Heart left ventricle (tissue), 16 donors: ENCODE measurements at regions not wholly inside any gene's neighbourhood (a gene's known extent, or its start where the extent isn't known, plus 50 kb on each side); places are given as distances from the start of the nearest gene placed in this dataset.
A peak's percentile ranks its signal among the peaks of the same experiment; 100 is the strongest.

Source experiments
- ATAC-seq, 4 donors: fragments of 200-7000 bp; cut with Tn5 transposase; one replicate each; pipeline ENCODE4 v1.9.1; 2020 to 2022; ENCODE audit warnings: moderate library complexity in 4 of 4, mild to moderate bottlenecking in 3 of 4, moderate number of reproducible peaks in 1 of 4
- DNase-seq, 5 donors: peaks; one replicate each; pipeline ENCODE4 v3.0.0-alpha.2; 2020
- H3K27ac ChIP-seq, 12 donors: fragments of 200-600 bp; sonication (generic) in 4 of 12; one replicate each; pipeline versions ENCODE4 v1.5.0 to v1.8.0; 2016 to 2022; ENCODE audit warnings: mild to moderate bottlenecking in 2 of 12
- H3K27me3 ChIP-seq, 9 donors: fragments of 200-600 bp; sonication (generic) in 2 of 9; one replicate each; pipeline versions ENCODE4 v1.5.1 to v1.8.0; 2016 to 2022; ENCODE audit warnings: mild to moderate bottlenecking in 3 of 9
- H3K36me3 ChIP-seq, 9 donors: fragments of 200-600 bp; sonication (generic) in 2 of 9; one replicate each; pipeline versions ENCODE4 v1.5.0 to v1.8.0; 2018 to 2022; ENCODE audit warnings: mild to moderate bottlenecking in 2 of 9
- H3K4me1 ChIP-seq, 12 donors: fragments of 200-600 bp; sonication (generic) in 4 of 12; one replicate each; pipeline versions ENCODE4 v1.5.0 to v1.8.0; 2016 to 2022; ENCODE audit warnings: mild to moderate bottlenecking in 3 of 12
- H3K4me3 ChIP-seq, 12 donors: fragments of 200-600 bp; sonication (generic) in 4 of 12; one replicate each; pipeline versions ENCODE4 v1.5.0 to v1.8.0; 2017 to 2022; ENCODE audit warnings: mild to moderate bottlenecking in 9 of 12, moderate library complexity in 4 of 12
- H3K9me3 ChIP-seq, 12 donors: fragments of 200-600 bp; sonication (generic) in 4 of 12; one replicate each; pipeline versions ENCODE4 v1.5.0 to v1.8.0; 2016 to 2022; ENCODE audit warnings: mild to moderate bottlenecking in 1 of 12
- POLR2A ChIP-seq, 2 donors: fragments of 450-650 bp; IDR thresholded peaks; one replicate each; pipeline ENCODE4 v1.6.1; 2017; ENCODE audit warnings: antibody characterized with exemption in 2 of 2, mild to moderate bottlenecking in 2 of 2, moderate library complexity in 2 of 2
- WGBS, 4 donors: extraction: QIAGEN DNeasy Blood & Tissue Kit in 2 of 4; methylation state at CpG; one replicate each; pipeline versions ENCODE4 v1.1.5 to v1.1.7; 2013 to 2018; 5-methylcytosine and 5-hydroxymethylcytosine counted together
- intact Hi-C, 10 donors: fragments of 100-400 bp; cut with DNase I; formaldehyde crosslinking; loops; one replicate each; pipeline versions ENCODE4 v1.11.1 to v1.14.2; 2022
- TF ChIP-seq, protein P1 (sequence below), 12 donors: fragments of 200-600 bp; sonication (generic) in 4 of 12; IDR thresholded peaks; one replicate each; pipeline versions ENCODE4 v1.5.0 to v1.8.0; 2018 to 2022; ENCODE audit warnings: antibody characterized with exemption in 12 of 12, mild to moderate bottlenecking in 5 of 12
- donor health status: ischemic (EF 13 %, LVEDD 7.1; RV severe dilation, severe dysfunction).
- donor health status: healthy with polysubstance abuse.
- donor health status: DM: no; HTN: yes; CAD: no.
- donor health status: DM: no; HTN: no; CAD: no.
- donor health status: ischemic (EF 25% LVEDD 6.9; RV normal size, moderate dysfunction).
- donor health status: ischemic (EF 25% LVEDD 5.7; RV mildly dilated, moderate dysfunction).
- donor health status: healthy.
- donor health status: DM: yes; HTN: yes; CAD: no.
- donor health status: ischemic (EF 35%, LVEDD 5.7; RV mildly dilated, moderate dysfunction).
- donor health status: nonischemic (EF 11% LVEDD 7.7; RV severe dilation, severe dysfunction).
- donor health status: DM: yes; HTN: yes; CAD: no.
- donor health status: PGD.
- donor health status: ischemic (EF 29% LVEDD 5.4; RV normal size, mild dysfunction).
- donor health status: nonischemic (EF 23%, LVEDD 6.1; RV moderate dilation, normal function).

DNA sequence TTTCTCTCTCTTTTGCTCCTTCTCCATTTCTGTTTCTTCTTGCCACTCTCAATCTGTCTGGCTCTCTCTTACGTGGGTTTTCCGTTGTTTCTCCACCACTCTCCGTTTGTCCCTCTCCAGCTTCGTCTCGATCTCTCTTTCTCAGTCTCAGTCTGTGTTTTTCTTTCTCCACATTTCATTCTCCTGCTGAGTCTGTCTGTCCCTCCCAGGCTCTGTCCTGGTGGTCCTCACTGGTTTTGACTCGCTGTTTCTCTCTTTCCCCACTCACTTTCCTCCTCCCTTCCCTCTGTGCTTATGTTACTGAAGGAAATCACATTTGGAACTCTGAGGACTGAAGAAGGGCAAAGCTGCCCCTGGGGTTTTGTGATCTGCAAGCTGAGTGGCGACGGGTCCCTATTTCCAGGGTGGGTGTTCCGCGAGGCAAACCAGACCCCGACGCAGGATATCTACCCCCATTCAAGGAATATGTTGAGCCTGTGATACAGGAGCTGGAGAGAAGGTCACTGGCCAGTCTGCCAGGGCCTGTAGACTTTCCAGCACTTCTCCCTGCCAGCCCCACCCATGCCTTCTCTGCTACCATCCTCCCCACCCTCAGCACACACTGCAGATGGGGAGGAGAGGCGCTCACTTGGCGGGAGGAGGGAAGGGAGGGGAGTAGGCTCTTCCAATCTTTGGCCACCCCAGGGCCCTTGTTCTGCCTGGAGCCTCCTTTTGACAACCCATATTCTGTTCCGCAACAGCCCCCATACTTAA is 102.7 kb upstream of the MAP1LC3B2 start:
- Histone ChIP-seq H3K9me3 (no peaks in the 10 kb centered on the region), H3K4me1 (peaks cover 0 to 24% (median 20%) of the 10 kb centered on the region in 12 donors), H3K27me3 (no peaks in the 10 kb centered on the region), H3K4me3 (peak overlapping the region in 4 of 12 donors; percentile 5 to 38 (median 32)), H3K27ac (peak overlapping the region; percentile 47 to 96 (median 74)), H3K36me3 (no peaks in the 10 kb centered on the region)
- intact Hi-C loops = loop anchor here in 2 of 10 donors (5.0 to 10.0 kb wide), 3 partner anchors 78 to 208 kb away; no protein-coding TSS in a partner anchor
- 34 to 45% (median 41%) methylated on average over 14 to 15 of the region's 15 CpGs for WGBS, 4 donors
- ATAC-seq (peak in 3 of 4 donors; percentile 11 to 61 (median 15)), DNase-seq (peak in 1 of 5 donors; percentile 30)
- TF ChIP-seq, protein P1, sequence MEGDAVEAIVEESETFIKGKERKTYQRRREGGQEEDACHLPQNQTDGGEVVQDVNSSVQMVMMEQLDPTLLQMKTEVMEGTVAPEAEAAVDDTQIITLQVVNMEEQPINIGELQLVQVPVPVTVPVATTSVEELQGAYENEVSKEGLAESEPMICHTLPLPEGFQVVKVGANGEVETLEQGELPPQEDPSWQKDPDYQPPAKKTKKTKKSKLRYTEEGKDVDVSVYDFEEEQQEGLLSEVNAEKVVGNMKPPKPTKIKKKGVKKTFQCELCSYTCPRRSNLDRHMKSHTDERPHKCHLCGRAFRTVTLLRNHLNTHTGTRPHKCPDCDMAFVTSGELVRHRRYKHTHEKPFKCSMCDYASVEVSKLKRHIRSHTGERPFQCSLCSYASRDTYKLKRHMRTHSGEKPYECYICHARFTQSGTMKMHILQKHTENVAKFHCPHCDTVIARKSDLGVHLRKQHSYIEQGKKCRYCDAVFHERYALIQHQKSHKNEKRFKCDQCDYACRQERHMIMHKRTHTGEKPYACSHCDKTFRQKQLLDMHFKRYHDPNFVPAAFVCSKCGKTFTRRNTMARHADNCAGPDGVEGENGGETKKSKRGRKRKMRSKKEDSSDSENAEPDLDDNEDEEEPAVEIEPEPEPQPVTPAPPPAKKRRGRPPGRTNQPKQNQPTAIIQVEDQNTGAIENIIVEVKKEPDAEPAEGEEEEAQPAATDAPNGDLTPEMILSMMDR (IDR thresholded peaks at IDR 0.05) = no peak
- no peak for TF ChIP-seq POLR2A (IDR thresholded peaks at IDR 0.05)

DNA sequence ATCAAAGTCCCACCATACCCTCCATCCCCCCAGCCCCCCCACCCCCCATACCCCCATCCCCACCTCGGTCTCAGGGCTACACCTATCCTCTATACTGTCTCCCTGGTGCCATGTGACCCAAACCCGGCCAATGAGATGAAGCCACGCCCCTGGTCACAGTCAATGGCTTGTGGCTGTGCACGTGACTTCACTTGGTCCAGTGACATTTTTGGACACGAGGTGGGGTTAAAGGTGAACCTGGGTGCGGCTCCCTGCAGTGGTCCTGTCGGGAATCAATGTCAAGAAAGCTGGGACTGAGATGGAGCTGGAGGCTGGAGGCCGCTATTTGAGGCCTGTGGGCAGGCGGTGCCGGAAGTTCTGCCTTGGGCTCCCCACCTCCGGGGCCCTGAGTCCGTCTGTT is 100.7 kb upstream of the MAP1LC3B2 start:
- intact Hi-C loops = loop anchor here in 2 of 10 donors (5.0 to 10.0 kb wide), 3 partner anchors 76 to 206 kb away; no protein-coding TSS in a partner anchor
- 90 to 98% (median 94%) methylated on average over 10 to 12 of the region's 12 CpGs for WGBS, 4 donors

DNA sequence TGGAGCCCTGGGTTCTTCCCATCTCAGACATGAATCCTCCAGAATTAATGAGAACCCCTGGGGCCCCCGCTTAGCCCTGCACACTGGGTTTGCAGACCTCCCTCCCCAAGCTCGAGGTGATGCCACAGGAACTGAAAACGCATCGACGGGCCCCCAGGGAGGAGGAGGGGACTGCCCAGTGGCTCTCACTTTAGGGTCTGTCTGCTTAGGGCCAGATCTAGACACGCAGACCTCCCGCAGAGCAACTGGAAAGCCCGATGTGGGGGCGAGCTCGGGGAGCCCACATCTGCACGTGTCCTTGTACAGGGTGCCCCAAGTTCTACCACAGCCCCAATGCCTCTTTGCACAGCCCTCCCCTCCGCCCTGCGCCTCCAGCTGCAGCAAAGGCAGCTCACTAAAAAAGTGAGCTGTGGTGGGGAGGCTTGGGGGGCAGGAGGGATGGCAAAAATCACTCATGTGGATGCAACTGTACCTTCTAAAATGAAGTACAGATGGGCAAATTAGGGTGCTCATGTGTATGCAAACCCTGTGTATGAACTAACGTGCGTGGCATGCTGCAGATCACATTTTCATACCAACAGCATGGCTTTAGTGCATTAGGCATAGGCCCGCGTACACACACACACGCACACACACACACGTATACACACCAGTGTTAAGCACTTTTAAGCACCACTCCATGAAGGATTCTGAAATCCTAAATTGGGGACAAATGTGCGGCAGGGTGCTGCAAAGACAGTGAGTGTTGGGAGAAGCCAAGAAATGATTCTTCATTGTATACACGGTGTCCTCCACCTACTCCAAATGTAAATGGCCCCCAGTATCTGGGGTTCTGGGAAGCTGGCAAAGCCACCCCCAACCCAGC is 99.9 kb upstream of the MAP1LC3B2 start:
- ATAC-seq (no peak), DNase-seq (no peak)
- no peaks in the 10 kb centered on the region for H3K27me3 ChIP-seq
- peaks cover 0 to 24% (median 20%) of the 10 kb centered on the region in 12 donors for H3K4me1 ChIP-seq
- WGBS, 4 donors = 88 to 90% (median 90%) methylated on average over 21 of the region's 21 CpGs
- no peaks in the 10 kb centered on the region for H3K9me3 ChIP-seq
- no peak for TF ChIP-seq POLR2A (IDR thresholded peaks at IDR 0.05)
- TF ChIP-seq, protein P1 (IDR thresholded peaks at IDR 0.05) = no peak
- H3K4me3 ChIP-seq = no peak overlapping the region
- intact Hi-C loops = loop anchor here in 2 of 10 donors (5.0 to 10.0 kb wide), 3 partner anchors 76 to 206 kb away; no protein-coding TSS in a partner anchor
- H3K36me3 ChIP-seq = no peaks in the 10 kb centered on the region
- no peak overlapping the region for H3K27ac ChIP-seq

More for the DNA sequence above, 100.7 kb upstream of the MAP1LC3B2 start:
- DNase-seq (no peak), ATAC-seq (no peak)
- no peaks in the 10 kb centered on the region for H3K9me3 ChIP-seq
- H3K36me3 ChIP-seq = no peaks in the 10 kb centered on the region
- TF ChIP-seq, protein P1 (IDR thresholded peaks at IDR 0.05) = no peak
- no peak for TF ChIP-seq POLR2A (IDR thresholded peaks at IDR 0.05)
- H3K27me3 ChIP-seq = no peaks in the 10 kb centered on the region
- H3K4me1 ChIP-seq = peaks cover 0 to 24% (median 20%) of the 10 kb centered on the region in 12 donors
- no peak overlapping the region for H3K4me3 ChIP-seq
- H3K27ac ChIP-seq = no peak overlapping the region
